Sigmoid colon (tissue), 4 donors: ENCODE measurements at regions not wholly inside any gene's neighbourhood (a gene's known extent, or its start where the extent isn't known, plus 50 kb on each side); places are given as distances from the start of the nearest gene placed in this dataset.

Source experiments
- CTCF ChIP-seq, 4 experiments: fragments of 450-650 bp in 3 of 4; fragments of 200-600 bp in 1 of 4; IDR thresholded peaks; one replicate each; pipeline ENCODE4 v1.5.1; 2016 to 2019; ENCODE audit warnings: antibody characterized with exemption in 4 of 4, mild to moderate bottlenecking in 3 of 4, moderate library complexity in 2 of 4
- EP300 ChIP-seq, 4 donors: sonication (generic); formaldehyde crosslinking; IDR thresholded peaks; one replicate each; pipeline ENCODE4 v1.6.1; 2017; ENCODE audit warnings: antibody characterized with exemption in 4 of 4
- POLR2AphosphoS5 ChIP-seq, 4 donors: sonication (generic); formaldehyde crosslinking; IDR thresholded peaks; one replicate each; pipeline ENCODE4 v1.6.1; 2017; ENCODE audit warnings: antibody characterized with exemption in 4 of 4

GRCh38 chr6:9417400-9417799 lies 982.1 kb upstream of the SLC35B3 start:
- TF ChIP-seq CTCF (IDR thresholded peaks at IDR 0.05) (no peak), POLR2AphosphoS5 (IDR thresholded peaks at IDR 0.05) (no peak), EP300 (IDR thresholded peaks at IDR 0.05) (no peak)
